NCI-H2171 treated with DMSO at 0.1 percent for 48 hours (cell line): ENCODE measurements at regions not wholly inside any gene's neighbourhood (a gene's known extent, or its start where the extent isn't known, plus 50 kb on each side); places are given as distances from the start of the nearest gene placed in this dataset.
A peak's percentile ranks its signal among the peaks of the same experiment; 100 is the strongest.
"Not testable (repeated sequence)": the region's sequence is repeated elsewhere in the genome, so short reads cannot be mapped to it uniquely, and the experiment has no call there.

Experiments
- DNase-seq: peaks from one replicate; lab custom pipeline; 2025; lab: John Stamatoyannopoulos, UW

DNA sequence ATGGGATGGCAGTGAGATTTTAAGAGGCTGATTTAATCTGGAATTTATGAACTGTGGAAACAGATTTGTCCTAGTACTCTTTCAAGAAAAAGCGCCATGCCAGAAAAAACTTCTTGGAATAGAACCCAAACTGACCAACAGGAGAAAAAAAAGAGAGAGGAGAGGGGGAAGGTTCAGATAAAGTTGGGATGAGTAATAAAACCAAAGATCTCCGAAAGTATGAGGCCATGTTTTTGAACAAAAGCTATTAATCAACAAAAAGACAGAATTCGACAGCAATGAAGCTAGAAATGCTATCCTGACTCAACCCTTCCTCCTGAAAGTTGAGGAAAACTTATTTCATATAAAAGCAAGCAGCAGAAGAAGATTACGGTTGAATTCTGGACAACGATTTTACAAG lies 135.5 kb downstream of the CEMIP2 start:
- DNase-seq: no peak

DNA sequence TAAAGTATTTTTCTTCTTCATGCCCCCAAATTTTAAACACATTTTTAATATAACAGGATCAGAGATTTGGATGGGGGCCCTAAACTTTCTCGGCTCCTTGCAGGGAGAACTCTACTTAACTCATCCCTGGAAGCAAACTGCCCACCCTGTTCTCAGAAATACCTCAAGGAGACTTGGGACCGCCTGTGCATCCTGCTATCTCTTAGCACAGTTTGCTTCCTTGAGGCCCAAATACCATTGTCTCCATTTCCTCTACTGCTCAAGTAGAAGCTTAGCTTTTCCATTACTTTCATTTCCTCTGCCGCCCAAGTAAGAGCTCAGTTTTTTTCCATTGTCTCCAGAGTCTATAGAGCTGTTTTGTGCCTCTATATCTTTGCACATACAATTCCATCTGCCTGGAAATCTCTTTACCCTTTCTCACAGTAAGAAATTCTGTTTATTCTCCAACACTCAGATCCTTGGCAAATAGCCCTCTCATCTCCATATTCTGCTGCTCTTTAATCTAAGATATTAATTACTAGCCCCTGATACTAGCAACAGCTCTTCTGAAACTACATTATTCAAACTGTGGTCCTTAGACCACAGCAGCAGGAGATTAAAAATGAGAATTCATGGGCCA lies 137.8 kb downstream of the CEMIP2 start:
- DNase-seq: no peak

DNA sequence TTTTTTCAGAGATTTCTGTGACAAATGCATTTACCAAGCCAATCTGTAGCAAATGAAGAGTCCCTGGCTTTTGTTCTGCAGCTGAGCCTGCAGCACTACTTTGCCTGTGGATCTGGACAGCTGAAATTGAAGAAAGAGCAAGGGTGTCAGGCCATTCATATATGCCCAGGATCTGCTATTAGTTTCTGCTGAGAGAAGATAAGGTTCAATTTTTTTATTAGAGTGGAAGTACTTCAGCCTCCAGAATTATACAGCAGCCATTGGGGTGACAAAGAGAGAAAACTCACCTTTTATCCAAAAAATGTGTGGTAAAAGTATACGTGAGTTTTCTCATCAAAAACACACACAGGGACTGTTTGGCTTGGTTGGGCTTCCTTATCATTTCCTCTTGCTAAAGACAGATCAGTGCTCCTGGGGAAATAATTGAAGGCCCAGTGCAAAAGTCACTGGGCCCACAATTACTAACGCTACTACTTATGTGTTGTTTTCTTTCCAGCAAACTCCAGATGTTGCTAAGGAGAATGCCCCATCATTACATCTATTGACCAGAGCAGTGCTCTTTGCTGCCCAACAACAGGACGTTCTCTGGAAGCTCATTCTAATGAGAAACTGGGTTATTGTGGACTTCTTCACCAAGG lies 138.6 kb downstream of the CEMIP2 start:
- no peak for DNase-seq

DNA sequence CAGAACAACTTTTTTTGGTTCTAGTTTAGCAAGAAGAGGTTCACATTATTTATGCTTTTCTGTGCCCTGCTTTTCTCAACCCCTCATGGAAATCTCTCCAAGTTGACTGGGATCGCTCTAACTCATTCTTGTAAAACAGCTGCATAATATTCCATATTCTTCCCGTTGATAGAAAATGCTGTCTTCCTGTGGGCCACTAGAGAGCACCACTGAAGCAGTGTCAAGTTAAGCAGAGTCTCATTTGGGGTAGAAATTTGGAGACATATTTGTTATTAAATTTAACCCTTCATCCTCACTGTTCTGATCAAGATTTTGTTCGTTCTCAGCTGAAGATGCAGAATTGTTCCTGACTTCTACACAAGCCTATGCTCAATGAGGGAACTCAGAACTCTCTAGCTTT lies 140.1 kb downstream of the CEMIP2 start:
- DNase-seq: no peak

GRCh38 chr9:71627537-71627936 lies 140.8 kb downstream of the CEMIP2 start:
- no peak for DNase-seq

- no peak for DNase-seq
Measured at GRCh38 chr9:71626395-71626794, 141.9 kb downstream of the CEMIP2 start.

DNA sequence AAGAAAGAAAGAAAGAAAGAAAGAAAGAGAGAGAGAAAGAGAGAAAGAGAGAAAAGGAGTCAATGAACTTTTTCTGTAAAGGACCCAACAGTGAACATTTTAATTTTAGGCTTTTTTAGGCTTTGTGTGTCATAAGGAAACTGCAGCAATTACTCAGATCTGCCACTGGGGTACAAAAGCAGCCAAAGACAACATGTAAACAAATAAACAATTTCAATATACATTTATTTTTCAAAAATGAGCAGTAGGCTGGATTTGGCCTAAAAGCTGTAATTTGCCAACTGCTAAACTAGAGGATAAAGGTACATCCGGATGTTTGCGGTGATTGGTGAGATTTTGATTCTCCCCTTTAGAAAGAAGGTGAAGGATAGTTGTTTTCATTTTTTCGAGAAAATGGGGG lies 143.6 kb downstream of the CEMIP2 start:
- DNase-seq: no peak

DNA sequence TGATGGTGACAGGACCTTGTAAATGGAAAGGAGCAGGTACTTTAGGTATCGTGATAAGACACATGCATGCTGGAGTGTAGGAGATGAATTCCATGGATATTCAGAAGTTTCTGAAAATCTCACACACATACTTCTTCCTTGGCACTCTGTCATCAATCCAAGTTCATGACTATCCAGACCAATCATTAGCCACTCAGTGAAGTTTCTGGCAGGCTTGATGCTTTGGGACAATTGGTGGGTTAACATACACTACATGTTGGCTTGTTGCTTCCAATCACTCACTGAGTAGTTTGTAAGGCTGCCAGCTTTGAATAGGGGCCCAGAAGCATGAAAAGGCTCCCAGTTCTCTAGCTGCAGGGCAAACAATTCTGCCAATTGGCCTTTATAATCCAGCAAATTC lies 147.6 kb downstream of the CEMIP2 start:
- DNase-seq: no peak

GRCh38 chr9:71620331-71620730 lies 148.0 kb downstream of the CEMIP2 start:
- DNase-seq: no peak

- DNase-seq: no peak
Measured at GRCh38 chr9:71619926-71620325, 148.4 kb downstream of the CEMIP2 start.

DNA sequence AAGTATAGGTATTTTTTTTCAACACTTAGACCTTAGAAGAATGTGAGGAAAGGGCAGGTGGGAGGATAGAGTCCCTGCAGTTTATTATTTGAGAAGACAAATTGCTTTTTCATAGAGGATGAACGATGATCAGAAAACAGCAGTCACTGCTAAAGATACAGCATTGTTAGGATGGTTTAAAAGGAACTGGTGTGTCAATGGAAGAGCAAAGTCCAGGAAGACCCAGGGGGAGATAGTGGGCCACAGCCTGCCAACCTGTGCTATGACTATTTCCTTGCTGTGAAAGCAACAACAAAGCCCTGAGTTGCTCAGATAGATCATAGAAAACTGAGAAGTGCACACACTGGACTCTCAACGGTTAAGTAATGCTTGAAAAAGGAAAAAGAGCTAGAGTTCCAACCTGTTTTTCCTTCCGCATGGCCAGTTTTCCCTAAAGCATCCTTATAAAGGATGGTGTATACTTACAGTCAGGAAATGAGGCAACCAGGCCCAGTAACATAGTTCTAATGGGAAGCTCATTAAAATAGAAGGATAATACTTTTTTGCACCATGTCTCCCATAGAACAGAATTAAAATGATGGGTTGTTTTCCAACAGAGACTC lies 153.8 kb downstream of the CEMIP2 start:
- no peak for DNase-seq

GRCh38 chr9:71612889-71613288 lies 155.4 kb downstream of the CEMIP2 start:
- DNase-seq: no peak

GRCh38 chr9:71609448-71609830 lies 158.9 kb downstream of the CEMIP2 start:
- no peak for DNase-seq

GRCh38 chr9:71608825-71609447 lies 159.4 kb downstream of the CEMIP2 start:
- DNase-seq: no peak

GRCh38 chr9:71608021-71608420 lies 160.3 kb downstream of the CEMIP2 start:
- no peak for DNase-seq

- DNase-seq: no peak
Measured at GRCh38 chr9:71607461-71607881, 160.8 kb downstream of the CEMIP2 start.

DNA sequence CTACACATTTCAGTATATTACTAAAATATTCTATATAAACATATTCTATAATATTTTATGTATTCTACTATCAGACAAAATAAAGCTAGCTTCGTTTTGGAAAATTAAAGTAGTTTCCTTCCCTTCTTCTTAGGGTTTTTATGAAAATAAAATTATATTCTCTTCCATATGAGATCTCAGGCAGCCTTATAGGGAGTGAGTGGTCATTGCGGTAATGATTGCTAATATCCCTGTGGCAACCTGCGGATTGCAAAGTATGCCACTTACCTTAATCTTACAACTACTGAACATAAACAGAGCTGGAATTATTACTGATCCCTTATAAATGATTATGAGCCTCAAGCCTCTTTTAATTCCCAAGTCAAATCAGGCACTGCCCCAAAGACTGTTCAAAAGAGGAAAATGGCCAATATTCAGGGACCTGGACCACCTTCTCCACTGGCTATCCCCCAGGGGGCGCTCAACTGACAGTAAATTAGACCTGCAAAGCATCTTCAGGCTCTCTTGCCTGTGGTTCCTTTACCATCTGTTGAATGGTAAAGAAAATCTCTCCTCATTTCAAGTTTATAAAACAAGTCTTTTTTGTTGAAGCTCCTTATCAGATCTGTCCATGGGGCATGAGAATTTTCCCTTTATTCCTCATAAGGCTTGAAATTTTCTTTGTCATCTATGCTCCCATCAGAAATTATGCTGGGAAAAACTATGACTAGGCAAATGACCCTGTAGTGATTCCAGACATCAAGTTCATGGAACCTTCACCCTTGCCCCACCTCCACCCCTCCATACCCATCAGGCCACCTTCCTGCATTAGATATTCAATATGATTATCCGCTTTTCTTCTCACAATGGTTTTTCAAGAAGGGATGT lies 163.9 kb downstream of the CEMIP2 start:
- DNase-seq: peak; percentile 62

GRCh38 chr9:71602652-71603051 lies 165.7 kb downstream of the CEMIP2 start:
- no peak for DNase-seq

- not testable (repeated sequence) for DNase-seq
Measured at GRCh38 chr9:71595762-71596161, 172.6 kb downstream of the CEMIP2 start.

GRCh38 chr9:71594541-71594940 lies 173.8 kb downstream of the CEMIP2 start:
- DNase-seq: no peak

DNA sequence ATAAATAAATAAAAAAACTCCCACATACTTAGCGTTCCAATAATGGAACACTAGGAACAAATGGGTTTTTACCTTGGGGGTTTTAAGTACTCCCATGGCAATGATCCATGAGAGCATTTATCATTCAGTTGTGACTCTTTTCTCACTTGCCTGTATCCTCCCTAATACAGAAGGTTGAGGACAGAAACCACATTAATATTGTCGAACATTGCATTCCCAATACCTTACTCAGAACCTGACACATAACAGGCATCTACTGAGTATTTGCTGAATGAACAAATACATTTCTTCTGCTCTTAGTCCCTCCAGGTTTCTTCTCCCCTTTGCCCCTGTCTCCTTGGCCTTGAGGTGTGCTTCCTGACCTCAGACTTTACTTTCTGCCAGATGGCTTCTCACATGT lies 175.9 kb downstream of the CEMIP2 start:
- DNase-seq: no peak

DNA sequence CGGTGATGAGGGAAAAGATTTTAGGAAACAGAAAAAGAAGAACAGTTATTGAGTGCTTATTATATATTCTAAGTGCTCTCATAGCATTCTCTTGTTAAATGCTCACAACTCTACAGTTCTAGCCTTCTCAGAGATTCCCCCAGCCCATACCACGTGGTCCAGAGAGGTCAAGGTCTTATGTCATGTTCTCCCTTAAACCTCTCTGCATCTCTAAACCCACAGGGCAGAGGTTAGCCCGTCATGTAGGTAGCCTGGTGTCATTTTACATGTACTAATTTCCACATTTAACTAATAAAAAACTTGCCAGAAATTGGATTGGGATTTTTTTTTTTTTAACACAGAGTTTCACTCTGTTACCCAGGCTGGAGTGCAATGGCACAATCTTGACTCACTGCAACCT lies 178.0 kb downstream of the CEMIP2 start:
- DNase-seq: no peak
